ENCODE measurements at regions not wholly inside any gene's neighbourhood (a gene's known extent, or its start where the extent isn't known, plus 50 kb on each side); places are given as distances from the start of the nearest gene placed in this dataset.
A peak's percentile ranks its signal among the peaks of the same experiment; 100 is the strongest.

- no peak for DNase-seq (ENCODE audit: low spot score)
Observed at GRCh38 chr10:7507887-7508726, 97.3 kb upstream of the SFMBT2 start.

- DNase-seq (ENCODE audit: low spot score) = no peak
Observed at GRCh38 chr10:7506571-7506970, 95.7 kb upstream of the SFMBT2 start.

- no peak for DNase-seq (ENCODE audit: low spot score)
Observed at GRCh38 chr10:7505196-7505595, 94.4 kb upstream of the SFMBT2 start.

- no peak for DNase-seq (ENCODE audit: low spot score)
Observed at GRCh38 chr10:7503190-7503589, 92.4 kb upstream of the SFMBT2 start.

- no peak for DNase-seq (ENCODE audit: low spot score)
Observed at GRCh38 chr10:7501157-7501556, 90.3 kb upstream of the SFMBT2 start.

GRCh38 chr10:7498111-7498510 lies 87.3 kb upstream of the SFMBT2 start:
- no peak for DNase-seq (ENCODE audit: low spot score)

- DNase-seq (ENCODE audit: low spot score) = no peak
Observed at GRCh38 chr10:7493996-7494395, 83.2 kb upstream of the SFMBT2 start.

GRCh38 chr10:7492660-7493046 lies 81.8 kb upstream of the SFMBT2 start:
- DNase-seq (ENCODE audit: low spot score) = no peak

- DNase-seq (ENCODE audit: low spot score) = no peak
Observed at GRCh38 chr10:7491949-7492659, 81.3 kb upstream of the SFMBT2 start.

- no peak for DNase-seq (ENCODE audit: low spot score)
Observed at GRCh38 chr10:7491230-7491629, 80.4 kb upstream of the SFMBT2 start.

- DNase-seq (ENCODE audit: low spot score) = no peak
Observed at GRCh38 chr10:7488418-7488829, 77.6 kb upstream of the SFMBT2 start.

GRCh38 chr10:7487528-7487927 lies 76.7 kb upstream of the SFMBT2 start:
- DNase-seq (ENCODE audit: low spot score) = no peak

- DNase-seq (ENCODE audit: low spot score) = no peak
Observed at GRCh38 chr10:7486528-7486927, 75.7 kb upstream of the SFMBT2 start.

- no peak for DNase-seq (ENCODE audit: low spot score)
Observed at GRCh38 chr10:7485799-7486198, 75.0 kb upstream of the SFMBT2 start.

GRCh38 chr10:7485244-7485556 lies 74.4 kb upstream of the SFMBT2 start:
- DNase-seq (ENCODE audit: low spot score) = no peak

- peak; percentile 57 for DNase-seq (ENCODE audit: low spot score)
Observed at GRCh38 chr10:7484456-7485243, 73.8 kb upstream of the SFMBT2 start.

- no peak for DNase-seq (ENCODE audit: low spot score)
Observed at GRCh38 chr10:7483848-7484247, 73.0 kb upstream of the SFMBT2 start.

GRCh38 chr10:7482992-7483391 lies 72.2 kb upstream of the SFMBT2 start:
- DNase-seq (ENCODE audit: low spot score) = no peak

- no peak for DNase-seq (ENCODE audit: low spot score)
Observed at GRCh38 chr10:7481368-7481765, 70.5 kb upstream of the SFMBT2 start.

- peak; percentile 83 for DNase-seq (ENCODE audit: low spot score)
Observed at GRCh38 chr10:7480742-7481367, 70.0 kb upstream of the SFMBT2 start.

- DNase-seq (ENCODE audit: low spot score) = no peak
Observed at GRCh38 chr10:7479861-7480598, 69.2 kb upstream of the SFMBT2 start.

Measured in pons (tissue), 1 donor.